CD14-positive monocyte (primary cell): ENCODE measurements at regions not wholly inside any gene's neighbourhood (a gene's known extent, or its start where the extent isn't known, plus 50 kb on each side); places are given as distances from the start of the nearest gene placed in this dataset.

Source experiments
- DNase-seq, 3 donors: peaks; one replicate each; pipeline ENCODE4 v3.0.0-alpha.2; 2011 to 2022
- H2AFZ ChIP-seq: 2 replicates; pipeline ENCODE4 v1.6.0; 2012; ENCODE audit warnings: mild to moderate bottlenecking, low read depth, low read length, inconsistent platforms; ENCODE audit not compliant: insufficient read depth, poor library complexity, severe bottlenecking
- H3K27ac ChIP-seq, 2 donors: 1 replicate in 1 of 2; 2 replicates in 1 of 2; pipeline ENCODE4 v1.5.1; 2012 to 2013; ENCODE audit warnings: low read length in 2 of 2, control low read depth in 1 of 2, inconsistent platforms in 1 of 2, low read depth in 1 of 2, mild to moderate bottlenecking in 1 of 2
- H3K27me3 ChIP-seq, 2 donors: one replicate each; pipeline versions ENCODE4 v1.6.0 to v1.6.1; 2011 to 2013; ENCODE audit warnings: low read length in 2 of 2; ENCODE audit not compliant: control insufficient read depth in 2 of 2, insufficient read depth in 2 of 2
- H3K36me3 ChIP-seq, 2 donors: replicated peaks in 1 of 2; 1 replicate in 1 of 2; 2 replicates in 1 of 2; pipeline versions ENCODE4 v1.5.1 to v1.6.1; 2012 to 2013; ENCODE audit warnings: low read length in 2 of 2, control low read depth in 1 of 2, inconsistent platforms in 1 of 2, mild to moderate bottlenecking in 1 of 2; ENCODE audit not compliant: insufficient read depth in 2 of 2, control insufficient read depth in 1 of 2
- H3K4me1 ChIP-seq, 2 donors: 1 replicate in 1 of 2; 2 replicates in 1 of 2; pipeline versions ENCODE4 v1.5.1 to v1.6.1; 2012 to 2013; ENCODE audit warnings: low read length in 2 of 2, control low read depth in 1 of 2, inconsistent platforms in 1 of 2, mild to moderate bottlenecking in 1 of 2, moderate library complexity in 1 of 2; ENCODE audit not compliant: insufficient read depth in 2 of 2, control insufficient read depth in 1 of 2
- H3K4me2 ChIP-seq: replicated peaks from 2 replicates; pipeline ENCODE3; 2012; ENCODE audit warnings: low read length, moderate library complexity, mild to moderate bottlenecking; ENCODE audit not compliant: poor library complexity, severe bottlenecking; ENCODE audit errors: extremely low read depth
- H3K4me3 ChIP-seq, 3 experiments: fragments of 200-600 bp in 1 of 3; sonication (generic) in 1 of 3; replicated peaks in 1 of 3; 1 replicate in 2 of 3; 2 replicates in 1 of 3; pipeline ENCODE4 v1.5.1; 2011 to 2013; ENCODE audit warnings: low read length in 3 of 3, mild to moderate bottlenecking in 3 of 3, control low read depth in 2 of 3, low read depth in 2 of 3, inconsistent platforms in 1 of 3, moderate library complexity in 1 of 3
- H3K79me2 ChIP-seq: 2 replicates; pipeline ENCODE4 v1.6.0; 2012; ENCODE audit warnings: mild to moderate bottlenecking, control low read depth, inconsistent platforms, low read length, moderate library complexity; ENCODE audit not compliant: insufficient read depth
- H3K9ac ChIP-seq: 2 replicates; pipeline ENCODE4 v1.6.0; 2017; ENCODE audit warnings: low read length, mild to moderate bottlenecking; ENCODE audit not compliant: insufficient read depth, poor library complexity, severe bottlenecking
- H3K9me3 ChIP-seq, 2 donors: replicated peaks in 1 of 2; 1 replicate in 1 of 2; 2 replicates in 1 of 2; pipeline versions ENCODE4 v1.5.1 to v1.6.1; 2012 to 2013; ENCODE audit warnings: low read length in 2 of 2, control low read depth in 1 of 2; ENCODE audit not compliant: control insufficient read depth in 1 of 2, insufficient read depth in 1 of 2
- H4K20me1 ChIP-seq: 2 replicates; pipeline ENCODE4 v1.6.0; 2012; ENCODE audit warnings: mild to moderate bottlenecking, low read length, control low read depth, moderate library complexity; ENCODE audit not compliant: insufficient read depth
- H3K27ac Mint-ChIP-seq, 7 donors: one replicate each; pipeline ENCODE4 v1.8.0; 2020; ENCODE audit warnings: mild to moderate bottlenecking in 7 of 7, mixed read lengths in 7 of 7, moderate library complexity in 6 of 7, inconsistent platforms in 2 of 7
- H3K27me3 Mint-ChIP-seq, 3 donors: one replicate each; pipeline ENCODE4 v1.8.0; 2021 to 2022; ENCODE audit warnings: low read depth in 3 of 3, mild to moderate bottlenecking in 3 of 3, mixed read lengths in 3 of 3, moderate library complexity in 3 of 3, inconsistent platforms in 1 of 3
- H3K36me3 Mint-ChIP-seq, 2 donors: one replicate each; pipeline ENCODE4 v1.8.0; 2020; ENCODE audit warnings: mixed read lengths in 2 of 2, inconsistent platforms in 1 of 2, mild to moderate bottlenecking in 1 of 2
- H3K4me1 Mint-ChIP-seq: one replicate; pipeline ENCODE4 v1.8.0; 2020; ENCODE audit warnings: mild to moderate bottlenecking, mixed read lengths
- H3K4me3 Mint-ChIP-seq, 2 donors: one replicate each; pipeline ENCODE4 v1.8.0; 2020; ENCODE audit warnings: mild to moderate bottlenecking in 2 of 2, mixed read lengths in 2 of 2, moderate library complexity in 1 of 2
- H3K9me3 Mint-ChIP-seq, 7 donors: one replicate each; pipeline ENCODE4 v1.8.0; 2020 to 2022; ENCODE audit warnings: mixed read lengths in 7 of 7, mild to moderate bottlenecking in 6 of 7, moderate library complexity in 6 of 7, inconsistent platforms in 2 of 7
- CTCF ChIP-seq: fragments of 200-600 bp; IDR thresholded peaks from one replicate; pipeline ENCODE4 v1.8.0; 2022; ENCODE audit warnings: antibody characterized with exemption, mild to moderate bottlenecking
- WGBS: methylation state at CpG from one replicate; pipeline ENCODE4 v1.1.5; 2013; ENCODE audit warnings: missing lambda C conversion rate; ENCODE audit not compliant: insufficient coverage; 5-methylcytosine and 5-hydroxymethylcytosine counted together
- intact Hi-C, 2 donors: fragments of 100-400 bp; cut with micrococcal nuclease; formaldehyde crosslinking; loops; one replicate each; pipeline versions ENCODE4 v1.15.0 to v1.15.1; 2023

- Mint-ChIP-seq H3K4me1 (peaks cover 4% of the 10 kb centered on the region), H3K36me3 (no peaks in the 10 kb centered on the region), H3K9me3 (peaks cover 0 to 5% (median 0%) of the 10 kb centered on the region in 7 donors), H3K4me3 (no peak overlapping the region), H3K27ac (no peak overlapping the region), H3K27me3 (no peaks in the 10 kb centered on the region)
- Histone ChIP-seq H3K79me2 (no peaks in the 10 kb centered on the region), H3K4me1 (no peaks in the 10 kb centered on the region), H3K9me3 (no peaks in the 10 kb centered on the region), H3K27ac (no peak overlapping the region), H3K27me3 (no peaks in the 10 kb centered on the region), H4K20me1 (no peaks in the 10 kb centered on the region), H3K36me3 (no peaks in the 10 kb centered on the region), H2AFZ (no peak overlapping the region), H3K4me3 (no peak overlapping the region), H3K4me2 (no peak overlapping the region), H3K9ac (no peak overlapping the region)
- intact Hi-C loops = no loop called here
- no peak for DNase-seq
- TF ChIP-seq CTCF = no peak
- 52% methylated on average over 2 of the region's 5 CpGs for WGBS
Observed at GRCh38 chr6:47420394-47421371, 56.9 kb upstream of the CD2AP start.

- H3K4me1 ChIP-seq = no peaks in the 10 kb centered on the region
- no peaks in the 10 kb centered on the region for H3K36me3 ChIP-seq
- no peak for DNase-seq
- peaks cover 4% of the 10 kb centered on the region for H3K4me1 Mint-ChIP-seq
- H3K4me2 ChIP-seq = no peak overlapping the region
- TF ChIP-seq CTCF = no peak
- peaks cover 2 to 19% (median 14%) of the 10 kb centered on the region in 7 donors for H3K9me3 Mint-ChIP-seq
- no peak overlapping the region for H3K4me3 ChIP-seq
- H3K27ac ChIP-seq = no peak overlapping the region
- H3K27me3 ChIP-seq = no peaks in the 10 kb centered on the region
- H3K27me3 Mint-ChIP-seq = no peaks in the 10 kb centered on the region
- H3K79me2 ChIP-seq = no peaks in the 10 kb centered on the region
- intact Hi-C loops = no loop called here
- H3K36me3 Mint-ChIP-seq = no peaks in the 10 kb centered on the region
- H2AFZ ChIP-seq = no peak overlapping the region
- H3K4me3 Mint-ChIP-seq = no peak overlapping the region
- H3K9ac ChIP-seq = no peak overlapping the region
- H3K9me3 ChIP-seq = peaks cover under 1 to 1% of the 10 kb centered on the region in 2 donors
- no peaks in the 10 kb centered on the region for H4K20me1 ChIP-seq
- H3K27ac Mint-ChIP-seq = no peak overlapping the region
Observed at GRCh38 chr6:47423079-47423478, 54.5 kb upstream of the CD2AP start.
